Uterus (tissue), 3 donors: ENCODE measurements at regions not wholly inside any gene's neighbourhood (a gene's known extent, or its start where the extent isn't known, plus 50 kb on each side); places are given as distances from the start of the nearest gene placed in this dataset.
"Not testable (repeated sequence)": the region's sequence is repeated elsewhere in the genome, so short reads cannot be mapped to it uniquely, and the experiment has no call there.

ENCODE experiments used
- DNase-seq, 2 donors: peaks; one replicate each; pipeline ENCODE4 v3.0.0-alpha.2; 2019 to 2020
- H3K27ac ChIP-seq, 2 donors: fragments of 200-600 bp; sonication (generic); 1 replicate in 1 of 2; 2 replicates in 1 of 2; pipeline ENCODE4 v1.5.1; 2016 to 2018
- H3K27me3 ChIP-seq, 2 donors: fragments of 200-600 bp; sonication (generic); one replicate each; pipeline ENCODE4 v1.5.1; 2018 to 2019; ENCODE audit warnings: control low read depth in 1 of 2
- H3K36me3 ChIP-seq, 2 donors: fragments of 200-600 bp; sonication (generic); one replicate each; pipeline ENCODE4 v1.5.1; 2019; ENCODE audit warnings: control low read depth in 1 of 2
- H3K4me1 ChIP-seq, 2 donors: fragments of 200-600 bp; sonication (generic); one replicate each; pipeline ENCODE4 v1.5.1; 2018 to 2019; ENCODE audit warnings: control low read depth in 1 of 2
- H3K4me3 ChIP-seq, 2 donors: fragments of 200-600 bp; sonication (generic); 1 replicate in 1 of 2; 2 replicates in 1 of 2; pipeline ENCODE4 v1.5.1; 2018 to 2019; ENCODE audit warnings: mild to moderate bottlenecking in 1 of 2
- H3K9me3 ChIP-seq, 2 donors: fragments of 200-600 bp; sonication (generic); one replicate each; pipeline ENCODE4 v1.5.1; 2019; ENCODE audit warnings: control low read depth in 1 of 2
- POLR2A ChIP-seq, 2 donors: fragments of 450-650 bp; IDR thresholded peaks; one replicate each; pipeline ENCODE4 v1.6.1; 2016; ENCODE audit warnings: antibody characterized with exemption in 2 of 2, mild to moderate bottlenecking in 1 of 2, moderate library complexity in 1 of 2
- intact Hi-C: fragments of 100-400 bp; cut with DNase I; formaldehyde crosslinking; loops from one replicate; pipeline ENCODE4 v1.15.1; 2023; ENCODE audit warnings: low total_unique reads
- TF ChIP-seq, protein P1 (sequence below), 4 experiments: fragments of 200-600 bp in 2 of 4; fragments of 450-650 bp in 2 of 4; sonication (generic) in 2 of 4; IDR thresholded peaks; one replicate each; pipeline ENCODE4 v1.5.1; 2016 to 2019; ENCODE audit warnings: antibody characterized with exemption in 4 of 4, mild to moderate bottlenecking in 2 of 4, moderate library complexity in 1 of 4
- donor health status: DM: yes; HTN: yes; CAD: no.

DNA sequence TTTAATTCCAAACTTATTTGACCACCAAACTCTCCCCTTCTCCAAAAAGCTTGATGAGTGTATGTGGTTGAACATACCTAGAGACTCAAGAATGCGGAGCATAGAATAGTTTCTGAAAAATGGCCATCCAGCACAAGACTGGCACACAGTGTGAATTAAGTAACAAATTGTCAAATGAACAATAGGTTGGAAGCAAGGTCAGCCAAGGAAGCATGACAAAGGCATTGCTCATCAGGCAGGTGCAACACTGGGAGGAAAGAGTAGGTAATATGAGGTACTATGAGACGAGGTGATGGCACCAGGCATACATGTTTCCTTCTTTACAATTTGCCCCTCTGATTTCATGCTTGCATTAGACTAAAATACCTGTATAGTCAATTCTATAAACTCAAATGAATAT lies 73.7 kb downstream of the DKK1 start:
- H3K4me1 ChIP-seq = no peaks in the 10 kb centered on the region
- no peaks in the 10 kb centered on the region for H3K9me3 ChIP-seq
- intact Hi-C loops = no loop called here
- no peak overlapping the region for H3K27ac ChIP-seq
- no peaks in the 10 kb centered on the region for H3K36me3 ChIP-seq
- no peaks in the 10 kb centered on the region for H3K27me3 ChIP-seq
- no peak overlapping the region for H3K4me3 ChIP-seq
- TF ChIP-seq, protein P1, sequence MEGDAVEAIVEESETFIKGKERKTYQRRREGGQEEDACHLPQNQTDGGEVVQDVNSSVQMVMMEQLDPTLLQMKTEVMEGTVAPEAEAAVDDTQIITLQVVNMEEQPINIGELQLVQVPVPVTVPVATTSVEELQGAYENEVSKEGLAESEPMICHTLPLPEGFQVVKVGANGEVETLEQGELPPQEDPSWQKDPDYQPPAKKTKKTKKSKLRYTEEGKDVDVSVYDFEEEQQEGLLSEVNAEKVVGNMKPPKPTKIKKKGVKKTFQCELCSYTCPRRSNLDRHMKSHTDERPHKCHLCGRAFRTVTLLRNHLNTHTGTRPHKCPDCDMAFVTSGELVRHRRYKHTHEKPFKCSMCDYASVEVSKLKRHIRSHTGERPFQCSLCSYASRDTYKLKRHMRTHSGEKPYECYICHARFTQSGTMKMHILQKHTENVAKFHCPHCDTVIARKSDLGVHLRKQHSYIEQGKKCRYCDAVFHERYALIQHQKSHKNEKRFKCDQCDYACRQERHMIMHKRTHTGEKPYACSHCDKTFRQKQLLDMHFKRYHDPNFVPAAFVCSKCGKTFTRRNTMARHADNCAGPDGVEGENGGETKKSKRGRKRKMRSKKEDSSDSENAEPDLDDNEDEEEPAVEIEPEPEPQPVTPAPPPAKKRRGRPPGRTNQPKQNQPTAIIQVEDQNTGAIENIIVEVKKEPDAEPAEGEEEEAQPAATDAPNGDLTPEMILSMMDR (IDR thresholded peaks at IDR 0.05) = no peak
- TF ChIP-seq POLR2A (IDR thresholded peaks at IDR 0.05) = no peak
- no peak for DNase-seq

DNA sequence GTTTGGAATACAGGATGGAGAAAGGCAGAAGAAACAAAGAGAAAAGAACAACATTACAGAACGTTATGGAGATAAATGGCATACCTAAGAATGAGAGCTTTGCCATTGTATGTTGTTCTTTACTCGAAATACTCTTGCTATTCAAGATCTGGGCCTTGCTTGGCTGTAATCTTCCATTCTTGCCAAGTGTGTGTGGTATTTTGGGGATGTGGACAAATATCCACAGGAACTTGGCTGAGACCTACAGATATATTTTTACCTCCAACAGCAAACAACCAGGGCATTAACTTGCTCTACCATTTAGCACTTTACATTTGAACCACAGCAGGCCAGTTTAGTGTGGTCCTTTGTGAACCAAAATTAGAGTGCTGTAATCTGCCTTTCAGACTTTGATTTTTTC lies 76.3 kb downstream of the DKK1 start:
- intact Hi-C loops = no loop called here
- Histone ChIP-seq H3K36me3 (no peaks in the 10 kb centered on the region), H3K4me1 (no peaks in the 10 kb centered on the region), H3K4me3 (no peak overlapping the region), H3K27ac (no peak overlapping the region), H3K27me3 (no peaks in the 10 kb centered on the region), H3K9me3 (no peaks in the 10 kb centered on the region)
- no peak for TF ChIP-seq POLR2A (IDR thresholded peaks at IDR 0.05)
- TF ChIP-seq, protein P1 (IDR thresholded peaks at IDR 0.05) = no peak
- no peak for DNase-seq

DNA sequence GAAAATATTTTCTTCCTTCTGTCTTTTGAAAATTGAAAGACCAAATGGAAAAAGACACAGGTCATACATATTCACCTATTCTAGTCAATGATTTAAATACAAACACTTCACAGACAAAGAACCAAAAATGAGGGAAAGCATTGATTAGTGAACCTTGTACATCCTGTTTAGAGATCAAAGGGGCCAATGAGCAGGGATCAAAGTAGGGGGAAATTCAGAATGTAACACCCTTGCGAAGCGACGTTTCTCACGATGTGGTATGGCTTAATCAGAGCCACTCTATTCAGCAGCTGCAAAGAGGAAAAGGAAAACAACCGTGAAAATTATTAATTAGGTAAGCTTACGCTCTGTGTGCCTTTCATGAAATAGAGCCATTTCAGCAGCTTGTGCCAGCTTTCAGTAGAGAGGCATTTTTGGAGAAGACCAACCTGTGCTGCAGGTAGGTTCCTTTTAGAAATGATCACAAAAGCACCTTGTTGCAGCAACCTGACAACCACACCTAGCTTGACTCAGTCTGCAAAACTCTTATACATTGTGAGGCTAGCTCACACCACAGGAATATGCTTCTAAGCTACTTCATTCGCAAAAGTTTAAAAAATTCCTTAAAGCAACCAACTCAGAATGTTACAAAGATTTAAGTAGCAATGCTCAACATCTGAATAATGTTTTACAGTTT lies 78.0 kb downstream of the DKK1 start:
- Histone ChIP-seq H3K4me3 (no peak overlapping the region), H3K9me3 (no peaks in the 10 kb centered on the region), H3K27ac (no peak overlapping the region), H3K4me1 (no peaks in the 10 kb centered on the region), H3K27me3 (no peaks in the 10 kb centered on the region), H3K36me3 (no peaks in the 10 kb centered on the region)
- no peak for TF ChIP-seq POLR2A (IDR thresholded peaks at IDR 0.05)
- TF ChIP-seq, protein P1 (IDR thresholded peaks at IDR 0.05) = no peak
- DNase-seq = no peak
- intact Hi-C loops = no loop called here

DNA sequence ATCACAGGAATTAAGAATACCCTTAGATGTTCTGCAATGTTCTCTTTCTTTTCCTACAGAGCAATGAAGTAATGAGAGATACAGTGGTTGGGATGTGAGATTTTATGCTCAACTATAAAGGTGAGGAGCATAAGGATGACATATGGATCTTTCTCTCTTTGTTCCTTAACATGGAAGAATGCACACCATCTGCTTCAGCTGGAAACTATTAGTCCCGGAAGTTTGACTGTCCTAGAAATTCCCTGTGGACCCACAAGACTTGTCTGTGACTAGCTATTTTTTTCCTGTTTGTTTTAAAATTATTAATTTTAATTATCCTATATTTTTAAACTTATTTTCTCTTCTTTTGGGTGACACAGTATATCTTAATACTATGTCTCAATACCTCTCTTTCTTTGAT lies 80.2 kb downstream of the DKK1 start:
- Histone ChIP-seq H3K36me3 (no peaks in the 10 kb centered on the region), H3K4me1 (no peaks in the 10 kb centered on the region), H3K4me3 (no peak overlapping the region), H3K27me3 (no peaks in the 10 kb centered on the region), H3K9me3 (no peaks in the 10 kb centered on the region), H3K27ac (no peak overlapping the region)
- intact Hi-C loops = no loop called here
- no peak for DNase-seq
- TF ChIP-seq POLR2A (IDR thresholded peaks at IDR 0.05) = no peak
- TF ChIP-seq, protein P1 (IDR thresholded peaks at IDR 0.05) = no peak

DNA sequence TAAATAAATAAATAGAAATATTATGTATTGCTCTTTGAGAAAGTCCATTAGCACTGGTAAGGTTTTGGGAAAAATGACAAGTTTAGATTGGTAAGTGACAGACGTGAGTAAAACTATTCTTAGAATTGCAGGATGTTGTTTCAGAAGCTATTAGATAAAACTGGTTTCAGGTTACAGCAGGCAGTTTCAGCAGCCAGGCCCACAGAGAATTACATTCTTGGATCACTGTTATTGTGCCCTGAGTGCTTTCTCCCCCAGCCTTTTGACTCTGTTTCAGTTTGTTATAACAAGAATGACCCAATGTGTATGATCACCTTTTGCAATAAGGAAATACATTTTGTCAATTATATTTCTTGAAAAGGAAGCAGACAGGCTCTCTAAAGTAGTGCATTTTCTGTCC lies 86.5 kb downstream of the DKK1 start:
- Histone ChIP-seq H3K4me3 (no peak overlapping the region), H3K36me3 (no peaks in the 10 kb centered on the region), H3K27me3 (no peaks in the 10 kb centered on the region), H3K9me3 (no peaks in the 10 kb centered on the region), H3K27ac (no peak overlapping the region), H3K4me1 (no peaks in the 10 kb centered on the region)
- TF ChIP-seq, protein P1 (IDR thresholded peaks at IDR 0.05) = no peak
- TF ChIP-seq POLR2A (IDR thresholded peaks at IDR 0.05) = no peak
- intact Hi-C loops = no loop called here
- DNase-seq = no peak

DNA sequence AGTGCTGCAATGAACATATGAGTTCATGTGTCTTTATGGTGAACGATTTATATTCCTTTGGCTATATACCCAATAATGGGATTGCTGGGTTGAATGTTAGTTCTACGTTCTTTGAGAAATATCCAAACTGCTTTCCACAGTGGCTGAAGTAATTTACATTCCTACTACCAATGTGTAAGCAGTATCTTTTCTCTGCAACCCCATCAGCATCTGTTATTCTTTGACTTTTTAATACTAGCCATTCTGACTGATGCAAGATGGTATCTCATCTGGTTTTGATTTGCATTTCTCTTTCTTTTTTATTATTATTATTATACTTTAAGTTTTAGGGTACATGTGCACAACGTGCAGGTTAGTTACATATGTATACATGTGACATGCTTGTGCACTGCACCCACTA lies 89.7 kb downstream of the DKK1 start:
- intact Hi-C loops, DNase-seq, H3K4me1 ChIP-seq, H3K27ac ChIP-seq, H3K4me3 ChIP-seq, H3K9me3 ChIP-seq, H3K36me3 ChIP-seq, H3K27me3 ChIP-seq: not testable (repeated sequence)
